ENCODE measurements at regions not wholly inside any gene's neighbourhood (a gene's known extent, or its start where the extent isn't known, plus 50 kb on each side); places are given as distances from the start of the nearest gene placed in this dataset.
A peak's percentile ranks its signal among the peaks of the same experiment; 100 is the strongest.

GRCh38 chr4:107156443-107156842 is 120.3 kb upstream of the DKK2 start:
- DNase-seq (no peak), ATAC-seq (no peak)
- no peak overlapping the region for H3K4me3 Mint-ChIP-seq
- H3K4me1 Mint-ChIP-seq: no peaks in the 10 kb centered on the region
- H3K27me3 Mint-ChIP-seq: peaks cover 8% of the 10 kb centered on the region
- no peak overlapping the region for H3K27ac Mint-ChIP-seq
- peaks cover 0 to 7% of the 10 kb centered on the region in 2 donors for H3K9me3 Mint-ChIP-seq

DNA sequence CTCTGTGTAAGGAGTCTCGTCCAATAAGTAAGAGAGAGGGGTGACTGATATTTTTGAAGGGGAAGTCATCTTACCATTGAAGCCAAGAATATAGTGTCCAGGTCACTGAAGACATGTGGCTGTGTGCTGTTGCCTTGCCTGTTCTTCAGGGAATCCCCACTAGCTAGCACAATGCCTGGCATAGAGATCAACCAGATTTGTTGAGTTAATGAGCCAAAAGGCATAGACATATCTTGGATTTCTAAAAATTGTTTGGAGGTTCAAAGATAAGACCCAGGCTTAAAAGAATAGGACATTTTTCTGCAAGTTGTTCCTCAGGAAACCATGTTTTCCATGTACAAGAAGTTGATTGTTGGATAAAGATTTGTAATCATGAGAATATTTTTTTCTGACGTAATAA is 119.3 kb upstream of the DKK2 start:
- DNase-seq (no peak), ATAC-seq (no peak)
- Mint-ChIP-seq H3K9me3 (peaks cover 0 to 7% of the 10 kb centered on the region in 2 donors), H3K4me1 (no peaks in the 10 kb centered on the region), H3K27ac (no peak overlapping the region), H3K27me3 (peaks cover 8% of the 10 kb centered on the region), H3K4me3 (no peak overlapping the region)

DNA sequence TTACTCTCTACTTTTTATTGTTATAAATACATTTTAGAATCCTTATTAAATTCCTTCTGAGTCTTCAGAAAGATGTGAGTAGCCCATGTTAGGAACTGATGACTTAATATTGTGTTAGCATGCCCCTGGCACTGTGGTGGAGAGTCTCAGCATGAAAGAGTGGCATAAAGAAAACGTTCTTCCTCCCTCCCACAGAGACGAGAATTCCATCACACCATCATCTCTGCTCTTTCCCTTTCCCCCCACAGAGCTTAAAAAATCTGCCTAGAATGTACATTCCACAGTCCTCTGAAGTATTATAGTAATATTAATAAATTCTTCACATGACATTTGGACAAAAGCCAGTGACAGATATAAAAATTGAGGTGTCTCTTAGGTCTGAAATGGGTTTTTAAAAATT is 117.8 kb upstream of the DKK2 start:
- peaks cover 8% of the 10 kb centered on the region for H3K27me3 Mint-ChIP-seq
- DNase-seq: no peak

DNA sequence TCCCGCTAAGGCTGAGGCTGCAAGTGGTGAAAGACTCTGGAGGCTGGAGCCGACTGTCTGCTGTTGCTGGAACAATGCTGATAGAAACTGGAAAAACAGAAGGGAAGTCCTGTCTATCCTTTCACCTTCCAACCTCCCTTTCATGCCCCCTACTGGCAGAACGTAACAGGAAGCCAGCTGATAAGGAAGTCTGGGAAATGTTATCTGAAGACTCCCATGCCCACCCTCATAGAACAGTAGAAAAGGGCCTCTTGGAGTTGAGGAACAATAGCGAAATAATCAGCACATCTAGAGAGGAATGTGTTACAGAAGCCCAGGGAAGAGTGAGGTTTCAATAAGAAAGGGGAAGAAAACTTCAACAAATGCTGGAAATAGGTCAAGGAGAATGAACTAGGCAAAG is 117.1 kb upstream of the DKK2 start:
- DNase-seq (no peak), ATAC-seq (no peak)
- Mint-ChIP-seq H3K4me1 (no peaks in the 10 kb centered on the region), H3K4me3 (no peak overlapping the region), H3K9me3 (peaks cover 0 to 7% of the 10 kb centered on the region in 2 donors), H3K27ac (no peak overlapping the region), H3K27me3 (peaks cover 8% of the 10 kb centered on the region)

More for the DNA sequence above, 117.8 kb upstream of the DKK2 start:
- H3K4me1 Mint-ChIP-seq: no peaks in the 10 kb centered on the region
- H3K9me3 Mint-ChIP-seq: peaks cover 0 to 7% of the 10 kb centered on the region in 2 donors
- no peak overlapping the region for H3K4me3 Mint-ChIP-seq
- no peak for ATAC-seq
- H3K27ac Mint-ChIP-seq: no peak overlapping the region

GRCh38 chr4:107151173-107151572 is 115.1 kb upstream of the DKK2 start:
- ATAC-seq (no peak), DNase-seq (no peak)
- Mint-ChIP-seq H3K4me1 (no peaks in the 10 kb centered on the region), H3K27me3 (peaks cover 8% of the 10 kb centered on the region), H3K27ac (no peak overlapping the region), H3K9me3 (peaks cover 0 to 7% of the 10 kb centered on the region in 2 donors), H3K4me3 (no peak overlapping the region)

- Mint-ChIP-seq H3K4me1 (no peaks in the 10 kb centered on the region), H3K9me3 (peaks cover 0 to 7% of the 10 kb centered on the region in 2 donors), H3K27me3 (peaks cover 8% of the 10 kb centered on the region), H3K4me3 (no peak overlapping the region), H3K27ac (no peak overlapping the region)
- ATAC-seq (no peak), DNase-seq (no peak)
Measured at GRCh38 chr4:107148904-107149303, 112.8 kb upstream of the DKK2 start.

GRCh38 chr4:107147873-107148272 is 111.8 kb upstream of the DKK2 start:
- Mint-ChIP-seq H3K27me3 (peaks cover 6% of the 10 kb centered on the region), H3K9me3 (peaks cover 0 to 7% of the 10 kb centered on the region in 2 donors), H3K4me1 (no peaks in the 10 kb centered on the region), H3K27ac (no peak overlapping the region), H3K4me3 (no peak overlapping the region)
- no peak for DNase-seq
- ATAC-seq: no peak

- no peaks in the 10 kb centered on the region for H3K4me1 Mint-ChIP-seq
- H3K4me3 Mint-ChIP-seq: no peak overlapping the region
- no peaks in the 10 kb centered on the region for H3K9me3 Mint-ChIP-seq
- H3K27me3 Mint-ChIP-seq: no peaks in the 10 kb centered on the region
- peak overlapping the region in 1 of 2 donors; percentile 20 for H3K27ac Mint-ChIP-seq
- no peak for DNase-seq
- no peak for ATAC-seq
Measured at GRCh38 chr4:107138433-107138832, 102.3 kb upstream of the DKK2 start.

DNA sequence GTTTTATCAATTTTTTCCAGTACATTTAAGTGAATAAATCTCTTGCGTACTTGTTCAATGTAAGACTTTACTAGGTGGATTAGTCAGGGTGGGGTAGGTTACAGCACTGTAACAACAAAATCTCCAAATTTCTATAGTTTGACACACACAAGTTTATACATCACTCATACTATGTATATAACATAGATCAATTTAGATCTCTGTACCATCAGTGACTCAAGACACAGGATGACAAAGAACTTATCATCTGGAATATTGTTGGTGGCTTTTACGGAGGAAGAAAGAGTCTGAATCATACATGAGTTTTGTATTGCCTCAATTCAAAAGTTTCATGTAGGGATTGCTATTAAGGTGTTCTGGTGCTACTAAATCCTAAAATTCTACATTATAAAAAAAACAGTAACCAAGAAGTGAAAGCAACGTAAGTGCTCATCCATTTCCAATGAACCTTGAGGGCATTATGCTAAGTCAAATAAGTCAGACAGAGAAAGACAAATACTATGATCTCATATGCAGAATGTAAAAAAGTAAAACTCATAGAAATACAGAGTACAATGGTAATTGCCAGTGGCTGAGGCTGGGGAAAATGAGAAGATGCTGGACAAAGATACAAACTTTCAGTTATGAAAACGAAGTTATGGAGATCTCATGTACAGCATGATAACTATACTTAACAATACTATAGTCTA is 98.0 kb upstream of the DKK2 start:
- no peak overlapping the region for H3K27ac Mint-ChIP-seq
- no peaks in the 10 kb centered on the region for H3K9me3 Mint-ChIP-seq
- H3K4me3 Mint-ChIP-seq: no peak overlapping the region
- peaks cover 2% of the 10 kb centered on the region for H3K27me3 Mint-ChIP-seq
- ATAC-seq: no peak
- no peaks in the 10 kb centered on the region for H3K4me1 Mint-ChIP-seq
- no peak for DNase-seq

DNA sequence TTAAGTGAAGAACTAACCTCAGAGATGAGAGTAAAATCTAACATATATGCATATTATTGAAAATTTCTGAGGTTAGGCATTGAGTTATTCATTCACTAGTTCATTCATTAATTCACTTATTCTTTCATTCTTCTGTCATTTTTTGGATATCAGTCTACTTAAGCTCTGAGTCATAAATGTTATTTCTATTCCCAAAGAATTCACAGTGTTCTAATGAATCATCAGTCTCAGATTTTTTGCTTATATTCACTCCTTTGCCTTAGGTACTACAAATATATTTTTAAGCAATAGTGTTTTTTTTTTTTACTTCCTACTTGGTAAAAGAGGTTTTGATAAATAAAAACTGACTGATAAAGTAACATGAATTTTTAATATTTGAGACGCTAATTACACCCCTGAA is 95.2 kb upstream of the DKK2 start:
- no peaks in the 10 kb centered on the region for H3K4me1 Mint-ChIP-seq
- H3K27ac Mint-ChIP-seq: no peak overlapping the region
- DNase-seq: no peak
- H3K9me3 Mint-ChIP-seq: no peaks in the 10 kb centered on the region
- peaks cover 7% of the 10 kb centered on the region for H3K27me3 Mint-ChIP-seq
- H3K4me3 Mint-ChIP-seq: no peak overlapping the region
- no peak for ATAC-seq

GRCh38 chr4:107130157-107130556 is 94.0 kb upstream of the DKK2 start:
- Mint-ChIP-seq H3K9me3 (no peaks in the 10 kb centered on the region), H3K4me3 (no peak overlapping the region), H3K4me1 (no peaks in the 10 kb centered on the region), H3K27ac (no peak overlapping the region), H3K27me3 (peaks cover 7% of the 10 kb centered on the region)
- ATAC-seq (no peak), DNase-seq (no peak)

DNA sequence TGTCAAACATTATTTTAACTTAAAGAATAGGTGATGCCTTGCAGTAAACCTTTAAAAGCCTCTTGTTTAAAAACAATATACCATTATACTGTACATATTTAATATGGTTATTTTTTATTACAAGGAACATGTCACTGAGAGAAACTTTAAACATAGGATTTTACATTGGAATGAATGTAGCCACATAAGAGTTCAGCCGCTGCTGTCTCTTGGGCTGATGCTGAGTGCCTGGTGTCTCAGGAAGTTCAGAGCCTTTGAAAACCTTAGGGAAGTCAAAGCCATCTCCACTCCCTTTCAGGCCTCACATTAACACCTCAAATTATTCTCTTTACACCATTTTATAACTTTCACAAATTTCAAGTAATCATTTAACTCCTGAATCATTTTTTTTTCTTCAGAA is 93.5 kb upstream of the DKK2 start:
- Mint-ChIP-seq H3K27me3 (peaks cover 7% of the 10 kb centered on the region), H3K9me3 (no peaks in the 10 kb centered on the region), H3K4me1 (no peaks in the 10 kb centered on the region), H3K27ac (no peak overlapping the region), H3K4me3 (no peak overlapping the region)
- DNase-seq: no peak
- no peak for ATAC-seq

- ATAC-seq (no peak), DNase-seq (no peak)
- no peak overlapping the region for H3K4me3 Mint-ChIP-seq
- no peaks in the 10 kb centered on the region for H3K4me1 Mint-ChIP-seq
- no peak overlapping the region for H3K27ac Mint-ChIP-seq
- H3K9me3 Mint-ChIP-seq: no peaks in the 10 kb centered on the region
- peaks cover 7% of the 10 kb centered on the region for H3K27me3 Mint-ChIP-seq
Measured at GRCh38 chr4:107129076-107129475, 93.0 kb upstream of the DKK2 start.

GRCh38 chr4:107128116-107128515 is 92.0 kb upstream of the DKK2 start:
- DNase-seq (no peak), ATAC-seq (no peak)
- Mint-ChIP-seq H3K4me3 (no peak overlapping the region), H3K9me3 (no peaks in the 10 kb centered on the region), H3K27ac (no peak overlapping the region), H3K27me3 (peaks cover 7% of the 10 kb centered on the region), H3K4me1 (no peaks in the 10 kb centered on the region)

- H3K9me3 Mint-ChIP-seq: no peaks in the 10 kb centered on the region
- H3K4me3 Mint-ChIP-seq: no peak overlapping the region
- DNase-seq: no peak
- peaks cover 7% of the 10 kb centered on the region for H3K27me3 Mint-ChIP-seq
- no peak for ATAC-seq
- H3K27ac Mint-ChIP-seq: no peak overlapping the region
- H3K4me1 Mint-ChIP-seq: no peaks in the 10 kb centered on the region
Measured at GRCh38 chr4:107125496-107125895, 89.4 kb upstream of the DKK2 start.

GRCh38 chr4:107122736-107123135 is 86.6 kb upstream of the DKK2 start:
- no peak for DNase-seq
- Mint-ChIP-seq H3K27me3 (no peaks in the 10 kb centered on the region), H3K4me1 (no peaks in the 10 kb centered on the region), H3K27ac (no peak overlapping the region), H3K9me3 (no peaks in the 10 kb centered on the region), H3K4me3 (no peak overlapping the region)
- ATAC-seq: no peak

DNA sequence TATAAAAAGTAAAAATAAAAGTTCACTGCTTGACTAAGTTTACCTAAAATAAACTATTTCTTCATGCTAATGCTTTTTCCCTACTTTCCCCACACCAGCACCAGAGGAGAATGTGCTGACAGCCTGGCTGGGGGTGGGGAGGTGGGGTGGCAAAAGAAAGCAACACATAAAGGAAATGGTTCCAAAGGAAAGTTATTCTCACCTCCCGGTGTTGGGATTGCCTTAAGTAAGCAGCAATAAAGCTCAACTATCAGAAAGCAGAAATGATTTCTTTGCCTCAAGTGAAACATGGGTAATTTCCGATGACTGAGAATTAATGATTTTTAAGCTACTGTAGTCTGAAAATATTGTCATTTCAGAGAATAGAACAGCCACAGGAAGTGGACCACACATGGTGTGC is 84.5 kb upstream of the DKK2 start:
- H3K4me3 Mint-ChIP-seq: no peak overlapping the region
- no peaks in the 10 kb centered on the region for H3K4me1 Mint-ChIP-seq
- H3K27me3 Mint-ChIP-seq: no peaks in the 10 kb centered on the region
- DNase-seq: no peak
- H3K27ac Mint-ChIP-seq: no peak overlapping the region
- H3K9me3 Mint-ChIP-seq: no peaks in the 10 kb centered on the region
- no peak for ATAC-seq

Data from stimulated activated naive CD8-positive, alpha-beta T cell treated with anti-CD3 and anti-CD28 coated beads, Interleukin-15, amount 100 ng/mL, for 72 hours (primary cell).